ENCODE measurements at regions not wholly inside any gene's neighbourhood (a gene's known extent, or its start where the extent isn't known, plus 50 kb on each side); places are given as distances from the start of the nearest gene placed in this dataset.

DNA sequence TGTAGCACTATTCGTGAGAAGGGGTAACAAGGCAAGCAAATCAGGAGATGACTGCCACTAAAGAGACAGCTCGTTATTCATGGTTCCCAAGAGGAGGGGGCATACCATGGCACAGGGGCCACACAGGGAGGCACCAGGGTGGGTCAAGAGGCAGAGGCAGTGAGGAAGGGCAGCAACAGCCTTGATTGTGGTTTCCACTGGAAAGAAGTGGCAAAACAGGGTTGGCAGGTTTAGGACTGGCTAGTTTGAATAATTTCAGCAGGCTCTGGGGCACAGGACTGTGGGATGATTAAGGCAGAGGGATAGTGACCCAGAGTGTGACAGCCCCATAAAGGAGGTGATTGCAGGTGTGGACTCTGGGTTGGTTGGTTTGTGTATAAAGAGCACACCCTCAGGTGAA lies 188.9 kb downstream of the CBLN1 start:
- no peaks in the 10 kb centered on the region for H3K9me3 ChIP-seq (ENCODE audit: control insufficient read depth, insufficient read depth, low read depth, low read length)
- TF ChIP-seq REST (IDR thresholded peaks at IDR 0.05; ENCODE audit: insufficient read depth in 1 of 2, low read depth in 2 of 2, low read length in 1 of 2) (no peak), SIN3A (IDR thresholded peaks at IDR 0.05; ENCODE audit: borderline replicate concordance, insufficient read depth, low read depth, low read length) (no peak), TCF7L2 (IDR thresholded peaks at IDR 0.05; ENCODE audit: low read depth, low read length) (no peak), POLR2AphosphoS5 (IDR thresholded peaks at IDR 0.05; ENCODE audit: low read depth, low read length) (no peak)
- TF ChIP-seq, protein P1, sequence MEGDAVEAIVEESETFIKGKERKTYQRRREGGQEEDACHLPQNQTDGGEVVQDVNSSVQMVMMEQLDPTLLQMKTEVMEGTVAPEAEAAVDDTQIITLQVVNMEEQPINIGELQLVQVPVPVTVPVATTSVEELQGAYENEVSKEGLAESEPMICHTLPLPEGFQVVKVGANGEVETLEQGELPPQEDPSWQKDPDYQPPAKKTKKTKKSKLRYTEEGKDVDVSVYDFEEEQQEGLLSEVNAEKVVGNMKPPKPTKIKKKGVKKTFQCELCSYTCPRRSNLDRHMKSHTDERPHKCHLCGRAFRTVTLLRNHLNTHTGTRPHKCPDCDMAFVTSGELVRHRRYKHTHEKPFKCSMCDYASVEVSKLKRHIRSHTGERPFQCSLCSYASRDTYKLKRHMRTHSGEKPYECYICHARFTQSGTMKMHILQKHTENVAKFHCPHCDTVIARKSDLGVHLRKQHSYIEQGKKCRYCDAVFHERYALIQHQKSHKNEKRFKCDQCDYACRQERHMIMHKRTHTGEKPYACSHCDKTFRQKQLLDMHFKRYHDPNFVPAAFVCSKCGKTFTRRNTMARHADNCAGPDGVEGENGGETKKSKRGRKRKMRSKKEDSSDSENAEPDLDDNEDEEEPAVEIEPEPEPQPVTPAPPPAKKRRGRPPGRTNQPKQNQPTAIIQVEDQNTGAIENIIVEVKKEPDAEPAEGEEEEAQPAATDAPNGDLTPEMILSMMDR (IDR thresholded peaks at IDR 0.05): no peak
- intact Hi-C loops (cut with micrococcal nuclease; ENCODE audit: unreplicated experiment) (no loop called here), in situ Hi-C loops (cut with HindIII; ENCODE audit: low pct_unique_long_range_greater_than_20kb, low sequenced_read_pairs) (no loop called here)
- ATAC-seq (no peak), DNase-seq (ENCODE audit: low read depth, low spot score) (no peak)
- BruUV-seq (replicated peaks): no TSS peak
- H3K36me3 ChIP-seq (ENCODE audit: control insufficient read depth, insufficient read depth, low read length): no peaks in the 10 kb centered on the region
- ChIA-PET POLR2A (no interaction called here), CTCF (no interaction called here)
- H3K4me3 ChIP-seq (ENCODE audit: low read depth in 2 of 2, low read length in 2 of 2): no peak overlapping the region
- no peak overlapping the region for H3K27ac ChIP-seq (ENCODE audit: low read length)
- H3K27me3 ChIP-seq (ENCODE audit: control insufficient read depth, insufficient read depth, low read length): no peaks in the 10 kb centered on the region
- H3K4me1 ChIP-seq (ENCODE audit: control insufficient read depth, insufficient read depth, low read length): no peaks in the 10 kb centered on the region

DNA sequence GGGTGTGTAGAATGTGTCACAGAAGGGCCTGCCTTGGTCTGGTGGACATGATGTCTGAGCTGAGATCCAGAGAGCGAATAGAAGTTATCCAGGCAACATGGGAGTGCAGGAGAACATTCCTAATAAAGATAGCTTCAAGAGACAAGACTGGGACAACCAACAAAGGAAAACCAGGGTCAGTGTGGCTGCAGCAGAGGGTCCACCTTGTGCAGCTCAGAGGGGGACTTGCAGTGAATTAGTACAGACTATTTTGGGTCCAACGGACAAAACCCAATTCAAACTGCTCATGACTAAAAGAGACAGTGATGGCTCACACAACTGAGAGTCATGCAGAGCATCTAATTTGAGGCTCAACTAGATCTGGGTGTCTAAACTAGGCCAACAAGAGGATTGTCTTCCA lies 192.1 kb downstream of the CBLN1 start:
- intact Hi-C loops (cut with micrococcal nuclease; ENCODE audit: unreplicated experiment) (no loop called here), in situ Hi-C loops (cut with HindIII; ENCODE audit: low pct_unique_long_range_greater_than_20kb, low sequenced_read_pairs) (no loop called here)
- DNase-seq (ENCODE audit: low read depth, low spot score): no peak
- no peaks in the 10 kb centered on the region; the same call in 1 of the 2 replicates for H3K9me3 ChIP-seq (ENCODE audit: control insufficient read depth, insufficient read depth, low read depth, low read length)
- TF ChIP-seq, protein P1 (IDR thresholded peaks at IDR 0.05): no peak
- TF ChIP-seq TCF7L2 (IDR thresholded peaks at IDR 0.05; ENCODE audit: low read depth, low read length): no peak
- no peak for TF ChIP-seq POLR2AphosphoS5 (IDR thresholded peaks at IDR 0.05; ENCODE audit: low read depth, low read length)
- no peak for TF ChIP-seq SIN3A (IDR thresholded peaks at IDR 0.05; ENCODE audit: borderline replicate concordance, insufficient read depth, low read depth, low read length)
- H3K27me3 ChIP-seq (ENCODE audit: control insufficient read depth, insufficient read depth, low read length): no peaks in the 10 kb centered on the region
- BruUV-seq (replicated peaks): no TSS peak
- ATAC-seq: no peak
- ChIA-PET POLR2A (no interaction called here), CTCF (no interaction called here)
- H3K36me3 ChIP-seq (ENCODE audit: control insufficient read depth, insufficient read depth, low read length): no peaks in the 10 kb centered on the region
- no peak overlapping the region for H3K27ac ChIP-seq (ENCODE audit: low read length)
- no peak overlapping the region for H3K4me3 ChIP-seq (ENCODE audit: low read depth in 2 of 2, low read length in 2 of 2)
- H3K4me1 ChIP-seq (ENCODE audit: control insufficient read depth, insufficient read depth, low read length): no peaks in the 10 kb centered on the region

All from Panc1 (cell line).